NAMALWA (cell line): ENCODE measurements at regions not wholly inside any gene's neighbourhood (a gene's known extent, or its start where the extent isn't known, plus 50 kb on each side); places are given as distances from the start of the nearest gene placed in this dataset.

Experiments used
- DNase-seq: peaks from one replicate; pipeline ENCODE4 v3.0.0-alpha.2; 2015; ENCODE audit warnings: low spot score

DNA sequence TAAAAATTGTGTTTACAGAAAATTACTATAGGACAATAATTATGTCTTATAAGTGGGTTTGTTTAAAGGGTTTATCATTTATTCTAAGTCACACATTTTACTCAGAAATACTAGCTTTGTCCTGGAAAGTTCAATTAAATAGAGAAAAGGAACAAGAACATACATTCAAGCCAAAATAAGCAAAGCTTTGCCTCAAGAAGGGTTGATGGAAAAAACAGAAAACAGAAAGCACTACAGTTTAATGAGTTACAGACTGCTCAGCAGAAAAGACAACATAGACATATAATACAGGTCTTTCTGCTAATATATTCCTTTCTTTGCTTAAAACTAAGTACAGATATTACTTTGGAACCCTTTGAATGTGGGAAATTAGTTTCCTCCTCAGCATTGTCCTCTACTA, 703.0 kb upstream of the LRFN5 start:
- no peak for DNase-seq

DNA sequence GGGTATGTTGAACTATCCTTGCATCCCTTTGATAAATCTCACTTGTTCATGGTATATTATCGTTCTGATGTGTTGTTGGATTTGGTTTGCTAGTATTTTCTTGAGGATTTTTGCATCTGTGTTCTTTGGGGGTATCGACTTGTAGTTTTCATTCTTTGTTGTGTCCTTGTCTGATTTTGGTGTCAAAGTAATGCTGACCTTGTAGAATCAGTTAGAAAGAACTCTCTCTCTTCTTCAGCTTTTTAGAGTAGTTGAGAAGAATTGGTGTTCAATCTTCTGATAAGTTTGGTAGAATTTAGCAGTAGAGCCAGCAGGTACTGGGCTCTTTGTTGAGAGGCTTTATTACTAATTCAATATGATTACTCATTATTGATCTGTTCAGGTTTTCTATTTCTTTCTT, 707.2 kb upstream of the LRFN5 start:
- no peak for DNase-seq

DNA sequence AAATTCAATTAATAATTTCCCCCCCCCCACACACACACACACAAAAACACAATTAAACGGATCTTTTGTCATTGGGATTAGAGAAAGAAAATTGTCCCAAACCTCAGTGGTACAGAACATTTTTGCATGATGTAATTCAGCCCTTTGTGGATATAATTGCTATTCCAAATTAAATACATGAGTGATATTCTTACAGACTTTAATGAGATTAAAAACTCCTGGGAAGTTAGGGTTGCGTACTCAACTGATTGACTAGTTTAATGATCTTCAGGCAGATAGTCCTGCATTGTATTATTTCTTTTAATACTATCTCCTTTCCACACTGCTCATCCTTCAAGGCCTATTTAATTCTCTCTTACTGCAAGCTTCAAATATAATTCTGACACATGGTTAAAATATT, 711.8 kb upstream of the LRFN5 start:
- no peak for DNase-seq

DNA sequence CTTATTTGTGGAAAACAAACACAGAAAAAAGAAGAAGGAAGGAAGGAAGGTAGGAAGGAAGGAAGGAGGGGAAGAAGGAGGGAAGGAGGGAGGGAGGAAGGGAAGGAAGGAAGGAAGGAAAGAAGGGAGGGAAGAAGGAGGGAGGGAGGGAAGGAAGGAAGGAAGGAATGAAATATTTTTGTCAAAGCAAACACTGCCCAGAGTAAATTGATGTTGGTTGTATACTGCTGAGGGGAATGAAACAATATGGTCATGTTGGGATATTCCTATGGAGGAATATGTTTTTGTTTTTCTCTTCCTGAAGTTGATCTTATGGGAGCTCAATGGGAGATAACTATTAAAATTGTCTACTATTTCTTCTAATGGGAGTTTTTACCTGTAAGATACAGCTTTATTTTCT, 717.5 kb upstream of the LRFN5 start:
- DNase-seq = no peak

DNA sequence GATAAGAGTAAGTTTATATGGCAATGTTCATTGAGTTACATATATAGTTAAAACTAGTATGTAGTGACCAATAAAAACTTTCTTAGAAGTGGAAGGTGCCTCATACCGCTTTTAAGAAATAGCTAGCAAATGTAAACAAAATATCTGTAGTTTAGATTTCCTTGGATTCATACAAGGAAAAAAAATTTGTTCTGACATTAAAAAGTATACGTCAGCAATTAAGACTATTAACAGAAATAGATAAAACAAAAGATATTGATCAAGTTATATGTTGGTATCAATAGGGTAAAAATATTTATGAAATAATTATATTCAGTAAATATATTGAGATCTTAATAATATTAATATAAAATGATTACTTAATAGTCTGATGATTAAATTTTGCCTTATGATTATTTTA, 718.8 kb upstream of the LRFN5 start:
- DNase-seq = no peak

DNA sequence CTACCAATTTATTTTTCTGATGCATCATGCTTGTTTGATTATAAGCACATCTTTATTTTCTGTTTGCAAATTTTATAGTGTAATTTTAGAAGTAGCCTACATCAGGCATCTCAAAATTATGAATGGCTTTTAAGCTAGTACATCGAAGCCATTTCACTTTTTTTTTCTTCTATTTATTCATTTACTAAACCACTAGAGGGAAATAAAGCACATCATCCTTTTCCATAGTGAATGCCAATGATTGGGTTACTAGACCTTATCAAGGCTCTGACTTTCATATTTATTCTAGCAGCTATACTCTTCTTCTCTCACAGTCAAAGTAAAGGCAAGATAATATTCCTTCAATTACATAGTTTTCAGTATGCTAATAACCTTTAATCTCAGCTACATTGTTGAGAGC, 736.4 kb upstream of the LRFN5 start:
- DNase-seq = no peak

DNA sequence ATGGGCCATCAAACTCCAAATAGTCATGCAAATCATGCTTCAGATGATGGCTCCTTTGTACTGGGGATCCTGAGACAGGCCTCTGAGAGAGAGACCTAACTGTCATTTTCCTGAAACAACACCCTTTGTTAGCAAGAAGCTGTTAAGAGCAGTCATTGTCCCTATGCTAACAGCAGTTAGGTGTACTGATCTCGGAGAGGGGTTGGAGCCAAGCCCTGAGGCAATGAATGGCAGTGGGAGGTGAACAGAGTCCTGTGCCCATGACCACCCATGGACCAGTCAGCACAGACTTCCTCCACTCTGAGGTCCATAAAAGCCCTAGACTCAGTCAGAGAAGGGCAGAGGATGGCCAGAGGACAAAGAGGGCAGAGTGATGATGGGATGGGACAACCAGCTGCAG, 747.6 kb upstream of the LRFN5 start:
- DNase-seq = no peak

DNA sequence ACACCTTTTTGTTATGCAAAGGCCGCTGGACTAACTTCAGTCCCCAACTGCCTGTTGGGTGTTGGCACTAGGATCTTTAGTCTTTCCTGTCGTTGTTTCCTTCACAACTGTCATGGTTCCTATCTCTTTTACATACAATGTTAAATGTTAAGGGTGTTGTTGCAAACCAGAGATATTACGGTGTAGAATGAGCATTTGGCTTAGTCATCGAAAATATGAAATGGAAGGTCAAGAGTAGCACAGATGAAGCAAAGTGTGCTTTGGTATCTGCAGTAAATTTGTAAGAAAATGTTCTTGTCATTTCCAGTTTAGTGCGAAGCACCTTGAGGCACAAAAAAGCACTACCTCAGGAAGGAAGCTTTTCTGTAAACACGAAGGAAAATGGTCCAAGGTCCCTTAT, 751.3 kb upstream of the LRFN5 start:
- DNase-seq = no peak

DNA sequence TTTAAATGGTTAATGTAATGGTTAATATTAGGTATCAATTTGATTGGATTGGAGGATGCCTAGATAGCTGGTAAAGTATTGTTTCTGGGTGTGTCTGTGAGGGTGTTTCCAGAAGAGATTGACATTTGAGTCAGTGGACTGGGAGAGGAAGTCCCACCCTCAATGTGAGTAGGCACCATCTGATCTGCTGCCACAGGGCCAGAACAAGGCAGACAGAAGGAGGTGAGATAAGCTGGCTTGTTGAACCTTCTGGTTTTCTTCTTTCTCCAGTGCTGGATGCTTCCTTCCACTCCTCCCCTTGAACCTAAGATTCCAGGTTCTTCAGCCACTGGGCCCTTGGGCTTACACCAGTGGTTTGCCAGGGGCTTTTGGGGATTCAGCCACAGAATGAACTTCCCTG, 756.5 kb upstream of the LRFN5 start:
- no peak for DNase-seq

DNA sequence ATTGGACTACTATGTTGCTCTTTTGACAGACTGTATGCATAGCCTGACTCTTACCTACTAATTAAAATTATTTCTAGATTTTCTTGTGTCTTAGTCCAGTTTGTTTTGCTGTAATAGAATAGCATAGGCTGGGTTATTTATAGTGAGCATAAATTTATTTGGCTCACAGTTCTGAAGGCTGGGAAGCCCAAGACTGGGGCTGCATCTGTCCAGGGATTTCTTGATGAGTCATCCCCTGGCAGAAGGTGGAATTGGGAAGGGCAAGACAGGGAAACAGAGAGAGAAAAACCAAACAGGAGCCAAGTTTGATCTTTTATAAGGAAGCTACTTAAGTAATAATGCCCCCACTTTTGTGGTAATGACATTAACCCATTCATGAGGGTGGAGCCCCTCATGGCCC, 759.2 kb upstream of the LRFN5 start:
- no peak for DNase-seq

DNA sequence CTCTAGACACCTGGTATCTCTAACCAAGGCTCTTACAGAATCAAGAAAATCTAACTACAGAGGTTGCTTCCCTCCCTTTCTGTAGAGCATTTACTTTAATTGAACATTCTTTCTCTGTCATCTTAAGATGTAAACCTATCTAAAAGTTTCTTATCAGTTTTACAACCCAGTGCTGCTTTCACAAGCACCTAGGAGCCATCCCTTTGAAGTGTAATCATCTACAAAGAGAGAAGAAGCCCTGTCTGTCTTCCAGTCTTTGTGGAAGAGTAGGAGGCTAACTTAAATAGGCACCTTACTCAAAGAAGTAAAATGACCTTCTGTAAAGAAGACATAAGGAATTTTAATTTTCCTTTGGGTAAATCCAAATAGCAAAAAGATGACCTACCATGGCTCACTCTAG, 763.9 kb upstream of the LRFN5 start:
- DNase-seq = no peak

DNA sequence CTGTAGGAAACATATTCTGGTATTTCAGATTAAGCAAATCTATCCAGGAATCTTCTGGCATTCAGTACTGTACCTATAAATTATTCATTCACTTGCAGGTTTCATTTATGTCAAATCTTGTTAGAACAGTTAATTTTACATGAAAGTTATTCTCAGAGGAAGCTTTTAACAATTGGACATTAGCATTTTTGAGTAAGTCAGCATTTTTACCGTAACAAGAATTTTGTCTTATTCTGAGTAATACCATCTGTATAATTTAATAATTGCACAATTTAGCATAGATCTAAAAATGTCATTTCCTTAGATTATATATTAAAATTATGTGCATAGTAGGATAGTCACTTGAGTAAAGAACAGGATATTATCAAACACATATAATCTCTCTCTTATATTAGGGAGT, 764.8 kb upstream of the LRFN5 start:
- DNase-seq = no peak

DNA sequence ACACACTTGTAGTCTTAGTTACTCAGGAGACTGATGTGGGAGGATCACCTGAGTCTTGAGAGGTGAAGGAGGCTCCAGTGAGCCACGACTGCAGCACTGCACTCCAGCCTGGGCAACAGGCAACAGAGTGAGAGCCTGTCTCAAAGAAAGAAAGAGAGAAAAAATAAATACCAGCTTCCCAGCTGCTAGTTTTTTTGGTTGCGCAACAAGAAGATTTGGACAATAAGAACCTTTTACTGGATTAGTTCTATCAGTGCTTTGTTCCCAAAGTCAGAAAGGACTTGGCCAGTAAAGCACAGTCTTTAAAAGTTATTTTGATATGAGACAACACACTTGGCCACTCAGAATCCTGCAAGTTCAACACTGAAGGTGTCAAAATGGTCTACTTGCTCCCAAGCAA, 768.1 kb upstream of the LRFN5 start:
- DNase-seq = no peak

DNA sequence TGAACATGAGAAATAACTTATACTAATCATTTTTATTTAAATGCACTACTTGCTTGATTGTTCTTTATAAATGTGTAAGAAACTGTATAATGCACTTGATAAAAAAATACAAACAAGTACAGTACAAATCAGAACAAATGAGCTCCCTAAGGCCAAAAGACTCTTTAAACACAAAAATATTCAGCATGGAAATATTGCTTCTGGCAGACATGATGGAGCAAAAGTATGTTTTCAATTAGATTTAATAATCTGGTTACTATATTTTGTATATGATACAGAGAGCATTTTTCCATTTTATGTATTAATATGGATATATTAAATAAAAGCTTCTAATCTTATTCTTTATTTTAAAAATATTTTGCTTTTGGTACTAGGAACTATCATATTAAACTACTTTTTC, 800.2 kb upstream of the LRFN5 start:
- DNase-seq = no peak

DNA sequence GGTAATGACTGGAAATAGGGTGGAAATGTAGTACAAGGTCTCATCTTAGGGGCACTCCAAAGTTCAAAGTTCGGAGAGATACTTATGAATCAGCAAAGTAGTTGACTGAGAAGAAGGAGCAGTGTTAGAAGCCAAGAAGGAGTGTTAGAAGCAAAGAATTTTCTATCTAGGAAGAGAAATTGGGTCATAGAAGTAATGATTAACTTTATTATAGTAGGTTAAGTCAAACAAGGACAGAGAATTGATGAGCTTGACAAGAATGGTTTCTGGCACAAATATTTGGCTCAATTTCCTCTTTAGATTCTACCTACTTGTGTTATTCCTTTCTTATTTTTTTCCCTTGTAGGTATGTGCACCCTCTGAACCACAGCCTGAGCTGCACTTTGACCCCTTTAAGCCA, 810.5 kb upstream of the LRFN5 start:
- no peak for DNase-seq

DNA sequence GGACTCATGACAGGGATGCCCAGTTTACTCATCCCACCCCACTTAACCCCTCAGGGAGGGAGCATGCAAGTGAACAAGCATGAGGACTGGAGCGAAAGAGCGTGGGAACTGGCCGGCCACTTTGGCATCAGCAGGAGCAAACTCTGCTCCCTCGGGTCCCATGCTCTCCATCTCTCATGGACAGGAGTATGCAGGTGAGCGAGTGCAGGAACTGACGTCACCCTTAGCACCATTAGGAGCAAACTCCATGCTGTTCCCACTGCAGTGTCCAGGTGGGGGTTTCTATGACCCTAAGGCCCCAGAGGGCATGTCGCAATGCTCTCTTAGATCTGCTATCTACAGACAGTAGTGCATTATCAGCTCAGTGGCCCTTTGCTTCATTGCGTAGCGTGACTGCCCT, 821.8 kb upstream of the LRFN5 start:
- DNase-seq = no peak

DNA sequence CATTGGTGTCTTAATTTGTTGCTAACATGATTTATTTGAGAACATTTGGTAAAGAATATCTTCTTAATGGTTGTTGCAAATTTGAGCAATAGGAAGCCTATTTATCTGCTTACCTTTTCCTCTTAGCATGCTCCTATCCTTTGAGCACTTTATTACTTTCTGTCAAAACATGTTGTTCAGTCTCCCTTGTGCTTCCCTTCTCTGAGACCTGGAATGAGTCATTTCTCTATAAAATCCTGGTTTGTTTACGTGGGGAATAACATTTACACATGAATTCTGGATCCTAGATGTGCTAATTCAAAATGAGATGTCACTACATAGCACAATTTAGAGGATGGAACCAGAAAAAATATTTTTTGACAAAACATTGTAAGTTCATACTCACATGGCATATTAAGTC, 844.0 kb upstream of the LRFN5 start:
- DNase-seq = no peak

DNA sequence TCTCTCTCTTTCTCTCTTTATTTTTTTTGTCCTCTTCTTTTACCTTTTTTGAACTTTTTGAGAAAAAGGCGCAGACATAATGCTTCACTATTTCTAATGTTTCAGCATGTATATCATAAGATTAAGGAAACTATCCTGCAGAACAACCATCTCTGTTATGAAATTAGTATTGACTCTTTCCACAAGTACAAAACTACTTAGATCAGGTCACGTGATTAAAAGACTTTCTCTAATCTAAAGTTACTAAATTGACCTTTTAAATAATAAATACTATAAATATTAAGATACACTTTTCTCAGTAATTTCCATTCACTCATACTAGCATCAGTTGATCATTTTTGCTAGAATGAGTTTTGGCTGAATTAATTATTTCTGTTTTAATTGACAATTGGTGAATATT, 844.5 kb upstream of the LRFN5 start:
- DNase-seq = no peak

DNA sequence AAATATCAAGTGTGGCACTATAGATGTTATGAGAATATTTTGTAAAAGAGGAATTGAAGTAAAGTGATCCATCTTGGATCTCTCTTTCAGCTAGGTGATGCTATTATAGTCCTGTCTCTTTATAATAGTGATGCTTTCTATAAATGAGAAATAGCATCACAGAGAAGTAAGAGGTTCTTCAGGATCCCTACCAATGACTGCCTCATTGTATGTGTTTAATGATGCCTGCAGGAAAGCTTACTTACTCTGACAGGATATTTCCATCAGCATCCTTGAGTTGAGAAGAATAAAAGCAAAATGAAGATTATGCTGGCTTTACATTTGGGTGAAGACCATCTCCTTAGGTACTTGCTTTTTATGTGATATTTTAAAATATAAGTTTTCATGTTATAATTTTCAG, 846.0 kb upstream of the LRFN5 start:
- no peak for DNase-seq

DNA sequence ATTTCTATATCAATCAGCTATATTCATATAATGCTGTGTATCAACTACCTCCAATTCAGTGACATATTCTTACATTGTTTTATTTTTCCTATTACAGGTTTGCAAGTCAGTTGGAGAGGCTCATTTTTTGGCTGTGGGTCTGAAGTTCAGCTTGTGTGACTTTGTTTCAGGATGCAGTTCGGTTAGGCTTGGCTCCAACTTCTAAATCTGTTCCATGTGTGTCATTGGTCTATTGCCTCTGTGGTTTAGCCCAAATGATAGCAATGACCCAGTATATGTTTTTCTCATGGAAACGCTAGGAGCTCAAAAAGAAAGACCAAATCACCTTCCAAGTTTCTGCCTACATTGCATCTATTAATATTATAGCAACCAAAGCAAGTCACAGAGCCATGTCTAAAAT, 848.6 kb upstream of the LRFN5 start:
- DNase-seq = no peak

DNA sequence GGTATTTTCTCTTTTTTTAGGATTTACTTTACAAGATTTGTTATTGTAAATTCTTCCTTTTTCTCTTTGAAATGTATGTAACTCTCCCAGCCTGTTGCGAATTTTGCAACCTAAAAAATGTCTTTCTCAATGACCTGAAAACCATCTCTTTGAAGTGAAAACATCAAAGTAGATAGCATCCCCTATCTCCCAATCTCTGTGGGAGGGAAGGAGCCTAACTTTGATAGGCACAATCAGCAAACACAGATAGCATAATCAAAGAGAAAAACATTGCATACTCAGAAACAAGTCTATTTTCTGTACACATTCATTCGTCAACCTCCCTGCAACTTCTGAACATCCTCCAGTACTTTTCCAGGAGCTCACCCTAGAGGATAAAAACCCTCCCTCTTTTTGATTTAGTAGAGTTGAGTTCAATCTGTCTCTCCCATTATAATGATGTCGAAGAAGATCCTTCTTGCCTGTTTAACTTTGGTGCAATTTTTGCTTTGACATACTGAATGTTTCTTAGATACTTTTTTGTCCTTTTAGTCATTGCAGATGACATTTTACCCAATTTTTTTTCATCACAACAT, 849.2 kb upstream of the LRFN5 start:
- no peak for DNase-seq

DNA sequence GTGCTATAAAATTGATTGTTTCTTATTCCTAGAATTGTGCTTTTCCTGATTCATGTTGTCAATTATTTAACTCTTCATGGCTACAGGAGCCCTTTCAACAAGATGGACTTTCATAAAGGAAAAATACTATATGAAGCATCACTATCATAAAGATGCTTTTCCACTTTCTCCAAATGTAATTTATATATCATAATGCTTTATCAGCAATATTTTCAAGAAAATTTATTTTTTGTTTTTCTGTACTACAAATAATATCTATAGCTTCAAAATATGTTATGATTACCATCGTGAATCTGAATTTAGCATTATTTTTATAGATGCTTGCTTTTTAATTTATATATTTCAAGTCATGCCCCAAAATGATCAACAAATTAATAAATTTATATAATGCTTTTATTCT, 873.5 kb upstream of the LRFN5 start:
- no peak for DNase-seq

DNA sequence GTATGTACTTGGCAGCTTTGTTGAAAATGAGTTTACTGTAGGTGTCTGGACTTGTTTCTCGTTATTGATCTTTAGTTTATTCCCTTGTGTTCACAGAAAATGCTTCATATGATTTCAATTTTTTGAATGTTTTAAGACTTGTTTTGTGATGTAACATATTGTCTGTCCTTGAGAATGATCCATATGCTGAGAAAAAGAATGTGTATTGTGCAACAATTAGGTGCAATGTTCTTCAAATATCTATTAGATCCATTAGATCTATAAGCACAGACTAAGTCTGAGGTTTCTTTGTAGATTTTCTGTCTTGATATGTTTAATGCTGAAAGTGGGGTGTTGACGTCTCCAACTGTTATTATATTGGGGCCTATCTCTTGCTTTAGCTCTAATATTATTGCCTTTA, 879.6 kb upstream of the LRFN5 start:
- DNase-seq = no peak

DNA sequence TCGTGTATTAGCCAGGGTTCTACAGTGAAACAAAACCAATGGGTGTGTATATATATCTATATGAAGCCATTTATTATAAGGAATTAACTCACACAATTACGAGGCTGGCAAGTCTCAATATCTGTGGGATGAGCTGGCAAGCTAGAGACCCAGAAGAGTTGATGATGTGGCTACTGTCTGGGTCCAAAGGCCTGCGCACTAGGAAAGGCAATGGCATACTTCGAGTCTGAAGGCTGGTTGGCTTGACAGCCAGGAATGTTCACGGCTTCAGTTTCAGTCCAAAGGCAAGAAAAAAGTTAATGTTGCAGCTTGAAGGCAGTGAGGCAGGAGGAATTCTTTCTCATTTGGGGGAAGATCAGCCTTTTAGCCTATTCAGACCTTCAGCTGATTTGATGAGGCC, 893.3 kb upstream of the LRFN5 start:
- DNase-seq = no peak

DNA sequence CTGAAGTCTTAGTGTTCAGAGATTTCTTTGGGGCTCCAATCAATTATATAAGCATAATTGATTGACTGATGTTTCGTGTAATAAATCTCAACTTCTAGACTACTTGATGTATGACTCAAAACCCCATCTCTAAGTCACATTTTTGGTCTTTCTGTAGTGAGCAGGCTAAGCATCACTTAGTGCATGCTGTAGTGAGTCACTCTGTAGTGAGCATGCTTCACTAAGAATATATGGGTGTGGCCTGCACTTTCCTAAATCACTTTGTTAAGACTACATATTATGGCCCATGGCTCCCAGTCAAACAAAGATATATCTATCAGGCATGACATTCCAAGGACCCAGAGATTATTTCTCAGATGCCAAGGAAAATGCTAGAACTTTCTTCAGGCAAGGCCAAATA, 909.4 kb upstream of the LRFN5 start:
- DNase-seq = no peak
